Amniotic stem cell (primary cell): ENCODE measurements at regions not wholly inside any gene's neighbourhood (a gene's known extent, or its start where the extent isn't known, plus 50 kb on each side); places are given as distances from the start of the nearest gene placed in this dataset.
"Not testable (repeated sequence)": the region's sequence is repeated elsewhere in the genome, so short reads cannot be mapped to it uniquely, and the experiment has no call there.

ENCODE experiments used
- DNase-seq: peaks from one replicate; lab custom pipeline; 2025; lab: John Stamatoyannopoulos, UW

GRCh38 chr7:14967376-14967775, 64.8 kb upstream of the DGKB start:
- DNase-seq, result not testable (repeated sequence)

DNA sequence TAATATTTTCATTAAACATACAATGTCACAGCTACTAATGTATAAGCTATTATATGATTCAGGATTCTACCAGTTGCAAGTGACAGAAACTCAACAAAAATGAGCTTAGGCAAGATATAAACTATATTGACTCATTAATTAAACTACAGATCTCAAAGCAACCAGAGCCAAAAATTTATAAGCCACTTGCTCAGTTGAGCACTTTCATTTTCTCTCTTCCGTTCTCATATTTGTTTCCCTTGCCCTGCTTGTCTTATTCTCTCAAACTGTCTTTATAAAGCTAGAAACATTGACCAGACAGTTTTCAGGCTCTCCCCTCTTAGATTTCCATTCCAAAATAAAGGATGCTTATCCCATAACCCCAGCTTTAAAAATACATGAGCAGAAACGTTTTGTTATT, 60.2 kb upstream of the DGKB start:
- no peak for DNase-seq

- DNase-seq, result no peak
Observed at GRCh38 chr7:14960721-14961120, 58.2 kb upstream of the DGKB start.

GRCh38 chr7:14959339-14959738, 56.8 kb upstream of the DGKB start:
- DNase-seq, result no peak

- no peak for DNase-seq
Observed at GRCh38 chr7:14954035-14954434, 51.5 kb upstream of the DGKB start.
